ENCODE measurements at regions not wholly inside any gene's neighbourhood (a gene's known extent, or its start where the extent isn't known, plus 50 kb on each side); places are given as distances from the start of the nearest gene placed in this dataset.

GRCh38 chr9:129505270-129505902, 115.5 kb downstream of the C9orf50 start (continued):
- TF ChIP-seq USF2 (IDR thresholded peaks at IDR 0.05; ENCODE audit: borderline replicate concordance, low read depth, low read length): no peak
- no peak for TF ChIP-seq PBX3 (IDR thresholded peaks at IDR 0.05)
- no peak for TF ChIP-seq GATA2 (CRISPR knock-in tag; IDR thresholded peaks at IDR 0.05)
- TF ChIP-seq POLR2AphosphoS5 (IDR thresholded peaks at IDR 0.05; ENCODE audit: low read depth, low read length): no peak
- TF ChIP-seq NRF1 (IDR thresholded peaks at IDR 0.05; ENCODE audit: low read depth, low read length): no peak
- no peak for TF ChIP-seq USF1 (IDR thresholded peaks at IDR 0.05; ENCODE audit: borderline replicate concordance, low read depth)
- TF ChIP-seq NFIC (IDR thresholded peaks at IDR 0.05; ENCODE audit: borderline replicate concordance): no peak
- no peak for TF ChIP-seq RAD21 (IDR thresholded peaks at IDR 0.05; ENCODE audit: low read length)

GRCh38 chr9:129504404-129504803, 116.5 kb downstream of the C9orf50 start:
- Histone ChIP-seq H3K9me2 (no peaks in the 10 kb centered on the region), H4K20me1 (ENCODE audit: insufficient read depth) (no peaks in the 10 kb centered on the region), H3K9ac (no peak overlapping the region), H3K9me3 (no peaks in the 10 kb centered on the region), H3K36me3 (replicated peaks in 1 of 2; ENCODE audit: control insufficient read depth in 1 of 2, insufficient read depth in 2 of 2, low read length in 1 of 2) (peaks cover 0 to 13% of the 10 kb centered on the region in 2 experiments), H3K4me3 (ENCODE audit: low read depth in 2 of 2, low read length in 1 of 2) (no peak overlapping the region), H2AFZ (ENCODE audit: low read depth) (no peak overlapping the region), H3K4me1 (ENCODE audit: control insufficient read depth in 1 of 2, insufficient read depth in 2 of 2, low read depth in 1 of 2, low read length in 1 of 2) (peaks cover 6 to 21% of the 10 kb centered on the region in 2 experiments; a peak in 2 of 4 replicates), H3F3A (replicated peaks; ENCODE audit: insufficient read depth) (peaks cover 35% of the 10 kb centered on the region), H3K27me3 (ENCODE audit: insufficient read depth) (no peaks in the 10 kb centered on the region), H3K27ac (ENCODE audit: low read depth in 2 of 2, low read length in 1 of 2) (no peak overlapping the region), H3K79me2 (ENCODE audit: insufficient read depth) (0 out of 2 replicates have a peak, but pooled peaks cover 3% of the 10 kb centered on the region), H3K4me2 (no peak overlapping the region)
- WGBS (ENCODE audit: low lambda C conversion rate): 86% methylated on average over 1 of the region's 1 CpG
- DNase-seq: no peak
- no peak for TF ChIP-seq TAF1 (IDR thresholded peaks at IDR 0.05; ENCODE audit: borderline replicate concordance, low read depth, low read length)
- TF ChIP-seq FOSL2 (IDR thresholded peaks at IDR 0.05; ENCODE audit: borderline replicate concordance, low read depth): no peak
- TF ChIP-seq TCF12 (IDR thresholded peaks at IDR 0.05): no peak
- TF ChIP-seq RCOR1 (IDR thresholded peaks at IDR 0.05; ENCODE audit: low read length): no peak
- TF ChIP-seq MAX (IDR thresholded peaks at IDR 0.05; ENCODE audit: low read depth): no peak
- no peak for TF ChIP-seq CTCF (IDR thresholded peaks at IDR 0.05)
- ChIA-PET CTCF (interaction anchor here (2.1 kb wide), 1 partner anchor 8 kb away, joined by 4 read pairs; no protein-coding TSS in a partner anchor), POLR2A (no interaction called here)
